HG03039 (cell line): ENCODE measurements at regions not wholly inside any gene's neighbourhood (a gene's known extent, or its start where the extent isn't known, plus 50 kb on each side); places are given as distances from the start of the nearest gene placed in this dataset.

ENCODE experiments used
- ATAC-seq: cut with Tn5 transposase; IDR thresholded peaks from one replicate; pipeline ENCODE4 v1.9.1; 2021; ENCODE audit warnings: mild to moderate bottlenecking, moderate library complexity; ENCODE audit not compliant: unreplicated experiment

GRCh38 chr6:8219352-8219943 is 117.1 kb upstream of the EEF1E1 start:
- ATAC-seq, result no peak

- ATAC-seq, result no peak
These were observed 116.5 kb upstream of the EEF1E1 start for GRCh38 chr6:8218861-8219260.

GRCh38 chr6:8215631-8216030 is 113.3 kb upstream of the EEF1E1 start:
- ATAC-seq, result no peak

- ATAC-seq, result no peak
These were observed 111.6 kb upstream of the EEF1E1 start for GRCh38 chr6:8213995-8214394.

- no peak for ATAC-seq
These were observed 110.5 kb upstream of the EEF1E1 start for GRCh38 chr6:8212720-8213434.

- no peak for ATAC-seq
These were observed 105.5 kb upstream of the EEF1E1 start for GRCh38 chr6:8207869-8208191.

GRCh38 chr6:8207191-8207868 is 105.0 kb upstream of the EEF1E1 start:
- no peak for ATAC-seq

GRCh38 chr6:8203337-8203736 is 101.0 kb upstream of the EEF1E1 start:
- ATAC-seq, result no peak

- ATAC-seq, result no peak
These were observed 99.3 kb upstream of the EEF1E1 start for GRCh38 chr6:8201679-8202078.

- ATAC-seq, result no peak
These were observed 97.9 kb upstream of the EEF1E1 start for GRCh38 chr6:8200255-8200654.

GRCh38 chr6:8195714-8196102 is 93.4 kb upstream of the EEF1E1 start:
- no peak for ATAC-seq

- no peak for ATAC-seq
These were observed 92.8 kb upstream of the EEF1E1 start for GRCh38 chr6:8195040-8195713.

- no peak for ATAC-seq
These were observed 92.1 kb upstream of the EEF1E1 start for GRCh38 chr6:8194490-8194889.

- ATAC-seq, result no peak
These were observed 91.2 kb upstream of the EEF1E1 start for GRCh38 chr6:8193541-8193940.

- ATAC-seq, result no peak
These were observed 90.2 kb upstream of the EEF1E1 start for GRCh38 chr6:8192597-8192996.

GRCh38 chr6:8192067-8192466 is 89.7 kb upstream of the EEF1E1 start:
- ATAC-seq, result no peak

GRCh38 chr6:8191629-8192028 is 89.3 kb upstream of the EEF1E1 start:
- no peak for ATAC-seq

GRCh38 chr6:8187209-8187608 is 84.9 kb upstream of the EEF1E1 start:
- ATAC-seq, result no peak

- no peak for ATAC-seq
These were observed 80.7 kb upstream of the EEF1E1 start for GRCh38 chr6:8182902-8183665.

GRCh38 chr6:8181951-8182845 is 79.8 kb upstream of the EEF1E1 start:
- ATAC-seq, result no peak
